ENCODE measurements at regions not wholly inside any gene's neighbourhood (a gene's known extent, or its start where the extent isn't known, plus 50 kb on each side); places are given as distances from the start of the nearest gene placed in this dataset.

DNA sequence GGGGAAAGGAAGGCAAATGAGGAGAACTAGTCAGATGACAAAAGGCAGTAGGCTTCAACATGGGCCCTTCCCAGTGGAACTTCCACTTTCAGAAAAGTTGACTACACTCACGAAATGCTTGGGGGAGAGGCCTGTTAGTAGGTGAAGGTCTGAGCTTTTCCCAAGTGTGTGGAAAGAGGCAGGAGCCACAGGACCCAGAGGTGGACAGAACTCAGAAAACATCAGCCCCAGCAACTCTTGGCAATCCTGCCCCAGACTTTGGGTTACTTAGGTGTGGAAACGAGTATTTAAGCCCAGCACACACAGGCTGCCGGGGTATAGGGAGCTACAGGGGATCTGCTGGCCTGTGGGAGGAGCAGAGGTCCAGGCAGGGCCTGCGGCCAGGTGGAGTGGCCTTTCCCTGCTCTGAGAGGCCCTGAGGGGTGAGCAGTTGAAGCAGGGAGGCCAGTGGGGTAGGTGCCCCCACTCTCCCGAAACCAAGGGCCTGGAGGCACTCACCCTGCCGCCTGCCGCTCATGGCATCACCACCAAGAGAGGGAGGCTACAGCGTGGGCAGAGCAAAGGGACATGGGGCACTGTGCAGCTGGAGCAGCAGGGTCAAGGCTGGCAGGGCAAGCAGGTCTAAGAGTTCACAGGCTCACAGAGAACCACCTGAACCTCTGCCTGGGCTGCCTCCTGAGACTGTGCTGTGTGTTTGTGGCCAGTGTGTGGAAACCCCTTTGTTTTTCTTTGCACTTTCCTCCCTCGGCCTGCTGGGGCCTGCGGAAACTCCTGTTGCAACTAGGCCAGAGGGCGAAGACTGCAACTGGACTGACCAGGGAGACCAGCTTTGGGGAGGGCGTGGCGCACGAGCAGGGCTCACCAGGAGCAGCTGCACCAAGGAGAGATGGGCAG is 130.7 kb upstream of the SERTAD2 start:
- H3K27me3 Mint-ChIP-seq (ENCODE audit: low read depth): peaks cover 8% of the 10 kb centered on the region
- Histone ChIP-seq H3K23me2 (ENCODE audit: insufficient read length, low read depth, low read length, poor library complexity, severe bottlenecking) (peaks cover 4% of the 10 kb centered on the region), H3K79me1 (ENCODE audit: insufficient read depth, low read depth, low read length, poor library complexity, severe bottlenecking) (no peaks in the 10 kb centered on the region), H2AK5ac (ENCODE audit: insufficient read length, low read length) (no peak overlapping the region), H2BK20ac (ENCODE audit: low read depth, low read length, poor library complexity, severe bottlenecking) (no peak overlapping the region), H3K4ac (ENCODE audit: low read depth, low read length) (no peak overlapping the region), H4K91ac (ENCODE audit: insufficient read length, low read depth, low read length) (no peak overlapping the region), H3K4me2 (ENCODE audit: insufficient read depth, insufficient read length, low read length) (no peak overlapping the region), H4K8ac (replicated peaks; ENCODE audit: insufficient read length, low read depth, low read length) (no peak overlapping the region), H3K23ac (ENCODE audit: insufficient read length, low read depth, low read length) (no peak overlapping the region), H3K9ac (ENCODE audit: extremely low read depth, insufficient read length, low read length) (no peak overlapping the region), H3K4me1 (ENCODE audit: insufficient read depth, low read length) (no peaks in the 10 kb centered on the region), H3T11ph (ENCODE audit: low read length) (no peak overlapping the region), H3K56ac (ENCODE audit: insufficient read length, low read depth, low read length) (no peak overlapping the region), H2BK120ac (ENCODE audit: low read depth, low read length, poor library complexity, severe bottlenecking) (no peak overlapping the region), H2BK15ac (ENCODE audit: low read depth, low read length) (no peak overlapping the region), H2BK12ac (ENCODE audit: insufficient read length, low read depth, low read length) (no peak overlapping the region), H3K14ac (ENCODE audit: insufficient read depth, low read length) (no peak overlapping the region; the same call in 1 of the 2 replicates), H3K9me3 (ENCODE audit: control insufficient read depth, low read depth, low read length) (no peaks in the 10 kb centered on the region), H3K27ac (ENCODE audit: insufficient read length, low read depth, low read length) (no peak overlapping the region), H3K79me2 (ENCODE audit: insufficient read depth, low read length) (no peaks in the 10 kb centered on the region), H4K5ac (ENCODE audit: insufficient read length, low read depth, low read length) (no peak overlapping the region), H2BK5ac (ENCODE audit: insufficient read length, low read length) (no peak overlapping the region), H4K20me1 (ENCODE audit: control insufficient read depth, insufficient read depth, insufficient read length) (no peaks in the 10 kb centered on the region), H3K18ac (ENCODE audit: insufficient read length, low read depth, low read length) (no peak overlapping the region), H2AFZ (ENCODE audit: low read length) (no peak overlapping the region), H3K27me3 (ENCODE audit: insufficient read depth, low read length) (no peaks in the 10 kb centered on the region)
- no peak overlapping the region; a peak in 1 of 5 replicates for H3K4me3 Mint-ChIP-seq
- H3K27ac Mint-ChIP-seq: peak overlapping the region in 1 of 3 experiments; percentile 29; a peak in 1 of 7 replicates
- peaks cover 0 to 8% (median 0%) of the 10 kb centered on the region in 3 experiments; a peak in 1 of 7 replicates for H3K36me3 Mint-ChIP-seq (ENCODE audit: insufficient read depth in 1 of 3, low read depth in 3 of 3)
- no CpG with 5 or more reads among the region's 14 CpGs for WGBS (ENCODE audit: extremely low coverage, insufficient read length, low lambda C conversion rate)
- peaks cover 14 to 15% of the 10 kb centered on the region in 2 experiments for H3K4me1 Mint-ChIP-seq
- H3K9me3 Mint-ChIP-seq: peaks cover 0 to 4% of the 10 kb centered on the region in 2 experiments; a peak in 1 of 5 replicates
- no peak for DNase-seq
- TF ChIP-seq CTCF (conservative IDR thresholded peaks at IDR 0.05): no peak

All from H9 (cell line).